Gastrocnemius medialis (tissue), 4 donors: ENCODE measurements at regions not wholly inside any gene's neighbourhood (a gene's known extent, or its start where the extent isn't known, plus 50 kb on each side); places are given as distances from the start of the nearest gene placed in this dataset.

Experiments
- ATAC-seq, 2 donors: fragments of 150-250 bp; one replicate each; pipeline ENCODE4 v1.9.1; 2016
- DNase-seq, 2 donors: peaks; one replicate each; pipeline ENCODE4 v3.0.0-alpha.2; 2019
- H3K27ac ChIP-seq, 4 donors: fragments of 200-600 bp; sonication (generic); 1 replicate in 1 of 4; 2 replicates in 3 of 4; pipeline ENCODE4 v1.5.1; 2016 to 2018; ENCODE audit warnings: mild to moderate bottlenecking in 2 of 4, moderate library complexity in 1 of 4
- H3K27me3 ChIP-seq, 3 donors: fragments of 200-600 bp; sonication (generic) in 2 of 3; 1 replicate in 1 of 3; 2 replicates in 2 of 3; pipeline versions ENCODE4 v1.5.1 to v1.6.0; 2016 to 2019; ENCODE audit warnings: mild to moderate bottlenecking in 1 of 3, moderate library complexity in 1 of 3
- H3K36me3 ChIP-seq, 2 donors: fragments of 200-600 bp; sonication (generic) in 1 of 2; one replicate each; pipeline ENCODE4 v1.5.1; 2017 to 2018
- H3K4me1 ChIP-seq, 2 donors: fragments of 200-600 bp; sonication (generic) in 1 of 2; one replicate each; pipeline ENCODE4 v1.5.1; 2016 to 2017; ENCODE audit warnings: mild to moderate bottlenecking in 2 of 2
- H3K4me3 ChIP-seq, 4 donors: fragments of 200-600 bp; sonication (generic) in 3 of 4; 1 replicate in 1 of 4; 2 replicates in 3 of 4; pipeline ENCODE4 v1.5.1; 2016 to 2019; ENCODE audit warnings: mild to moderate bottlenecking in 2 of 4
- H3K9me3 ChIP-seq, 3 donors: fragments of 200-600 bp; sonication (generic) in 2 of 3; 1 replicate in 1 of 3; 2 replicates in 2 of 3; pipeline ENCODE4 v1.5.1; 2016 to 2019
- CTCF ChIP-seq, 5 experiments: fragments of 450-650 bp in 3 of 5; fragments of 200-600 bp in 2 of 5; sonication (generic) in 2 of 5; IDR thresholded peaks in 4 of 5; conservative IDR thresholded peaks in 1 of 5; 1 replicate in 4 of 5; 2 replicates in 1 of 5; pipeline ENCODE4 v1.5.1; 2016 to 2019; ENCODE audit warnings: antibody characterized with exemption in 5 of 5, mild to moderate bottlenecking in 3 of 5, moderate library complexity in 3 of 5
- POLR2A ChIP-seq, 2 donors: fragments of 450-650 bp; IDR thresholded peaks; one replicate each; pipeline ENCODE4 v1.6.1; 2017; ENCODE audit warnings: antibody characterized with exemption in 2 of 2, mild to moderate bottlenecking in 2 of 2, moderate library complexity in 2 of 2
- in situ Hi-C, 4 donors: fragments of 200-750 bp; cut with MboI; loops; one replicate each; pipeline versions ENCODE4 v1.15.0 to v1.8.0; 2017; ENCODE audit warnings: low sequenced_read_pairs in 4 of 4
- intact Hi-C: fragments of 100-400 bp; cut with DNase I; formaldehyde crosslinking; loops from one replicate; pipeline ENCODE4 v1.15.1; 2023; ENCODE audit warnings: low total_unique reads

GRCh38 chr22:48258811-48259210 is 1496.4 kb downstream of the TBC1D22A start:
- H3K27me3 ChIP-seq = peaks cover 0 to 4% (median 0%) of the 10 kb centered on the region in 3 donors
- in situ Hi-C loops = no loop called here

GRCh38 chr22:48258064-48258701 is 1495.7 kb downstream of the TBC1D22A start:
- TF ChIP-seq CTCF (IDR thresholded peaks at IDR 0.05 in 4 of 5, conservative IDR thresholded peaks at IDR 0.05 in 1 of 5) = no peak
- no peak for TF ChIP-seq POLR2A (IDR thresholded peaks at IDR 0.05)
- Histone ChIP-seq H3K4me1 (no peaks in the 10 kb centered on the region), H3K27ac (no peak overlapping the region), H3K27me3 (peaks cover 0 to 6% (median 0%) of the 10 kb centered on the region in 3 donors), H3K9me3 (no peaks in the 10 kb centered on the region), H3K36me3 (no peaks in the 10 kb centered on the region), H3K4me3 (no peak overlapping the region)
- no peak for DNase-seq
- ATAC-seq = no peak
- in situ Hi-C loops (no loop called here), intact Hi-C loops (no loop called here)

More at GRCh38 chr22:48258811-48259210, 1496.4 kb downstream of the TBC1D22A start:
- H3K4me1 ChIP-seq = no peaks in the 10 kb centered on the region
- H3K36me3 ChIP-seq = no peaks in the 10 kb centered on the region
- intact Hi-C loops = no loop called here
- H3K27ac ChIP-seq = no peak overlapping the region
- no peak for DNase-seq
- H3K4me3 ChIP-seq = no peak overlapping the region
- TF ChIP-seq POLR2A (IDR thresholded peaks at IDR 0.05) (no peak), CTCF (IDR thresholded peaks at IDR 0.05 in 4 of 5, conservative IDR thresholded peaks at IDR 0.05 in 1 of 5) (no peak)
- no peak for ATAC-seq
- H3K9me3 ChIP-seq = no peaks in the 10 kb centered on the region

GRCh38 chr22:48257685-48258055 is 1495.2 kb downstream of the TBC1D22A start:
- no peak for ATAC-seq

GRCh38 chr22:48256776-48257684 is 1494.6 kb downstream of the TBC1D22A start:
- intact Hi-C loops = no loop called here
- Histone ChIP-seq H3K27me3 (peaks cover 0 to 6% (median 0%) of the 10 kb centered on the region in 3 donors), H3K4me3 (no peak overlapping the region), H3K4me1 (no peaks in the 10 kb centered on the region), H3K9me3 (no peaks in the 10 kb centered on the region), H3K27ac (no peak overlapping the region), H3K36me3 (no peaks in the 10 kb centered on the region)
- TF ChIP-seq CTCF (IDR thresholded peaks at IDR 0.05 in 4 of 5, conservative IDR thresholded peaks at IDR 0.05 in 1 of 5) = no peak
- no peak for TF ChIP-seq POLR2A (IDR thresholded peaks at IDR 0.05)
- in situ Hi-C loops = no loop called here
- ATAC-seq (no peak), DNase-seq (no peak)

More at GRCh38 chr22:48257685-48258055, 1495.2 kb downstream of the TBC1D22A start:
- H3K27me3 ChIP-seq = peaks cover 0 to 6% (median 0%) of the 10 kb centered on the region in 3 donors
- intact Hi-C loops (no loop called here), in situ Hi-C loops (no loop called here)
- TF ChIP-seq CTCF (IDR thresholded peaks at IDR 0.05 in 4 of 5, conservative IDR thresholded peaks at IDR 0.05 in 1 of 5) = no peak
- no peak for TF ChIP-seq POLR2A (IDR thresholded peaks at IDR 0.05)
- H3K4me1 ChIP-seq = no peaks in the 10 kb centered on the region
- no peak for DNase-seq
- no peaks in the 10 kb centered on the region for H3K36me3 ChIP-seq
- H3K9me3 ChIP-seq = no peaks in the 10 kb centered on the region
- H3K27ac ChIP-seq = no peak overlapping the region
- no peak overlapping the region for H3K4me3 ChIP-seq
